Cerebellar nuclear complex (tissue), 1 donor: ENCODE measurements at regions not wholly inside any gene's neighbourhood (a gene's known extent, or its start where the extent isn't known, plus 50 kb on each side); places are given as distances from the start of the nearest gene placed in this dataset.

Source experiments
- DNase-seq, 2 experiments: peaks; one replicate each; lab custom pipeline; 2025; lab: John Stamatoyannopoulos, UW

DNA sequence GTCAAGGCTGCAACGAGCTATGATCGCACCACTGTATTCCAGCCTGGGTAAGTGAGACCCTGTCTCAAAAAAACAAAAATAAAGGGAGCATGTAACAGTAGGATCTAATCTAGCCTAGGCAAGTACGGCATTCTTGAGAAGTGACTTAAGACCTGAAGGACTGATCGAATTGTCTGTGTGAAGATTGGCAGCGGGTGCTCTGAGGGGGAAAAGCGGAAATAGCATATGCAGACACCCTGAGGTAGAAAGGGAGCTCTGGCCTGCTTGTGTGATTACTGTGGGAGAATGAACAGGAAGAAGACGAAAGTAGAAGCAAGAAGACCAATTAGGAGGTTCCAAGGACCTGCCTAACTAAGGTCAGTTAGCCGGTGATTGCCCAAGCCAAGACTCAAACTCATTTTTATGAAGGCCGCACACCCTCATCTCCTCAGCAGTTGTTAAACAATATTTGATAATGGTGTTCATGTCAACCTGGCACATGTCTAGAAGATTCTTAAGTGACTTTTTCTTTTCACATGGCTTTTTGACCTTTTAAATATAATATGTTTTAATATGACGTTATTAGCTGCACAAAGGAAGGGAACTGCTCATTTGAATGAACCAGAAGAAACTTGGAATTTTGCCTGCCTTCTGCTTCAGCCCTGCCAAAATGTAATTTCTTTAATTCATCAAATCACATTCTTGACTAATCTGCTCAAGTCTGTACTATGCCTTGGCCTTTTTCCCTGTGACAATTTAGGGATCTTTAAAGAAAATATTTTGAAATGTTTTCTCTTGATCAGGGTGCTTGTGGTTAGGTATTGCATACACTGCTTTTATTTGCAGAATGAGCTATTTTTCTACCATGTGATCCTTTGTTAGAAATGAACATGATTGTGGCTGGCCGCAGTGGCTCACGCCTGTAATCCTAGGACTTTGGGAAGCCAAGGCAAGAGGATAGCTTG is 289.2 kb upstream of the DMRT1 start:
- DNase-seq: no peak

DNA sequence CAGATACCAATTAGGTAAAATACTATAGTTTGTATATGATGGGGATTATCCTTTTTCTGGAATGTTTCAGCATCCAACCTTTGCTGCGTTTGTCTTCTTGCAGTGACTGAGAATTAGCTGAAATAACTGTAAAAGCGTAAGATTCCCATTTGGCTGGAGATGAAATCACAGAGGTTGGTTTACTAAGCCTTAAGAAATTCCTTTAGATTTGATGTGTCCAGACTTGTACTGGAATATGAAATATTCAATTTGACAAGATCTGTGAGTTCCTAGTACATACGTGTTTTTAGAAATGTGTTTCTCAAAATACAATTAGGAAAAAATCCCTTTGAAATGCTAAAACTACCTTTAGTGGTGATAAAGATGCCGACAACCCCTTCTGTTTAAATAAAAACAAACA is 286.0 kb upstream of the DMRT1 start:
- DNase-seq: no peak

GRCh38 chr9:556199-556598 is 285.3 kb upstream of the DMRT1 start:
- no peak for DNase-seq

DNA sequence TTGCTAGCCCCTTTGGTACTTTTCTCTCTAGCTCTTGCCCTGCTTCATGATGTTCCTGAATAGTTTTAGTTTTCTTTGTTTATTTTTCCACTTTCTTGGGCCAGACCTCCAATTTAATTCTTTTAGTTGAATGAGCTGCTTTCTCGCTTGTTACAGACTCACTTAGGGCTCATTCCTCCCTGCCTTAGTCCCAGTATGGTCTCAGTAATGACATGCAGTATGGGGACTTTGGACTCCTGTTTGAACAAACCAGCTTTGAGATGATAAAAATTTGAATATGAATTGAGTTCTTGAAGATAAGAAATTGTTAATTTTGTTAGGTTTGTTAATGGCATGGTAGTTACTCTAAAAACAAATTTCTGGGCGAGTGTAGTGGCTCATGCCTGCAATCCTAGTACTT is 284.8 kb upstream of the DMRT1 start:
- DNase-seq: no peak

DNA sequence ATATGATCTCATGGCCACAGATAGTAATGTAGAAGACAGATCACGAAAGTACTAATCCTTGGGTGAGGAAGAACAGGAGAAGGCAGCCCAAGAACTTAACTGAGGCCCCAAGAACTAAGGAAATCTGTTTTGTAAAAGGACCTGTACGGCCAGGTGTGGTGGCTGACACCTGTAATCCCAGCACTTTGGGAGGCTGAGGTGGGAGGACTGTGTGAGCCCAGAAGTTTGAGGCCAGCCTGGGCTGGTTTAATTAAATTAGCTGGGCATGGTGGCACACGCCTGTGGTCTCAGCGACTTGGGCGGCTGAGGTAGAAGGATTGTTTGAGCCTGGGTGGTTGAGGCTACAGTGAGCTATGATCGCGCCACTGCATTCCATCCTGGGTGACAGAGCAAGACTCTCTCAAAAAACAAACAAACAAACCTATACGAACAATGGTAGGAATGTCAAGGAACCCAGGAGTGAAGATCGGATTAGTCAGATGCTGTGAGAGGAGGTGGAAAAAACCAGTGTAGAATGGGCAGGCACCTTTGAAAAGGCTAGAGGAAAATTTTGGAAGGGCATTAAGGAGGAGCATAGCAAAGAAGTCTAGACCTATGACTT is 283.8 kb upstream of the DMRT1 start:
- DNase-seq: no peak

DNA sequence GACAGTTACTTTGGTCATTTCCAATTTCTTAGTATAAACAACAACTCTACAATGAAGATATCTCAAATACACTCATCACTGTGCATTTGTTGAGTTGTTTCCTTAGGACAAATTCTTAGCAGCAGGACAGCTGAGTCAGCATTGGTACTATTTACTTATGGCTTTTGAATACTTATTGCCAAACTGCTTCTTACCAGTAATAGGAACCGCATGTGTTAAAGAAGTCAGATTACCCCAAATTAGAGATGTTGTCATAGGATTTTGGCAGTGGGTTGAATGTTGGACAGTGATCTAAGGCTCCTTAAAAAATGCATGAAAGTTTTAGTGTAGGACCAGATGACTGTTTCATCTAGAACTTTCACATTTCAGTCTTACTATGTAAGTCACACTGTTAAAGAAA is 280.1 kb upstream of the DMRT1 start:
- DNase-seq: no peak

DNA sequence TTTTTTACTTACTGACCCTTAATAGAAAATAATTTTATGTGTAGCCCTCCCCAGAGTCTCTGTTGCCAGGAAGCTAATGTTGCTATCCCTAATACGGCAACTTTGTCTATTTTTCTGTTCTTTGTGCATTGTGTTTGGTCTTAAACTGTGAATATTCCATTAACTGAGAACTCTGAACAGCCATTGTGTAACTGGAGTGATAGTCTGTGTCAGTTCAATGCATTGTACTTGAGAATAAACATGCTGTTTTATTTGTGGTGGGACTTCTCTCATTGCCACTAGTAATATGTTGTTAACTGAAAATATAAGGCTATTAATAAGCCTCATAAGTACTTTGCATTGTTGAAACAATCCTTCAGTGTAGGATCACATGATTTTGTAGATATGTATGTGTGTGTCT is 278.3 kb upstream of the DMRT1 start:
- no peak for DNase-seq

DNA sequence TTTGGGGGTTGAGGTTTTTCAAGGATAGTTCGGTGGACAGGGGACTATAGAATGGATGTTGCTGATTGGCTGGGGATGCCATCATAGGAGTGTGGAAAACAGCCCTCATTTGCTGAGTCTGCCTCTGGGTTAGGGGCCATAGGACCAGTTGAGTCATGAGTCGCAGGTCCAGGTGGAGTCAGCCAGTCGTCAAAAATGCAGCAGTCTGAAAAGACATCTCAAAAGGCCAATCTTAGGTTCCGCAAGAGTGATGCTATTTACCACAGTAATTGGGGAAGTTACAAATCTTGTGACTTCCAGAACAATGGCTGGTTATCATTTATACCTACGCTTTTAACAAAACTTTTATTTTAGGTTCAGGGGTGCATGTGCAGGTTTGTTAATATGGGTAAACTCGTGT is 276.0 kb upstream of the DMRT1 start:
- DNase-seq: no peak

DNA sequence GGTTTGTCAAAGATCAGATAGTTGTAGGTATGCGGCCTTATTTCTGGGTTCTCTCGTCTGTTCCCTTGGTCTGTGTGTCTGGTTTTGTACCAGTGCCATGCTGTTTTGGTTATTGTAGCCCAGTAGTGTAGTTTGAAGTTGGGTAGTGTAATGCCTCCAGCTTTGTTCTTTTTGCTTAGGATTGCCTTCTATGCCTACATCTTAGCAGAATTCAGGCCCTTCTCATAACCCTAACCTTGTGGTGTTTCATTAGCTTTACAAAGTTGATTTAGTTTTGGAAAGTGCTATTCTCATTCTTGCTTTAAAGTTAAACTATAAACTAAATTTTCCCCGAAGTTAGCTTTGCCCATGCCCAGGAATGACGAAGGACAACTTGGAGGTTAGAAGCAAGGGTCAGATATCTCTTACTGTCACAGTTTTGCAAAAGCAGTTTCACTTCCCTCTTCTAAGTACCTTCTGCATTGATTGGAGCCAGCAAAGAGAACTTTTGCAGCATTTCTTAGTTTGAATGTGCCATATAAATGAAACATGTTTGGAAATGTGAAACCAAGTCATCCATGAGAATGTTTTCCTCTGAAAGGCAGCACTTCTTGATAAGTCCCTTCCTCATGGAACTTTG is 274.3 kb upstream of the DMRT1 start:
- no peak for DNase-seq

GRCh38 chr9:567747-568305 is 273.7 kb upstream of the DMRT1 start:
- no peak for DNase-seq

GRCh38 chr9:569296-569695 is 272.2 kb upstream of the DMRT1 start:
- DNase-seq: no peak

DNA sequence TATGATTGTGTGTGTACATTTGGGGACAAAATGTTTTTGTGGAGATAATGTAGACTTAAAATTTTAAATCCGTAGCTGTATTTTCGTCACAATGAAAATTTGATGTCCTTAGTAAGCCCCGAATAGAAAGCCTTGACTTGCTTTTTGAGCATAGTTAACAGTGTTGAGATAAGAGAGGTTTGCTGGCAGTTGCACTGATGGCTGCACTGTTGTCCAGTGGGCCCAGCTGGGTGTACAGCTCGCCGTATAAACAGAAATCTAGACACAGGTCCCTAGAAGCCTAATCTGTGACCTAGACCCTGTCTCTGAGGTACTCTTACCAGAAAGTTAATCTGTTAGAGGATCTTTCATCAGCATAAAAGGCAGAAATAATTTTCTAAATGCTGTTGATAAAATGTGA is 271.3 kb upstream of the DMRT1 start:
- no peak for DNase-seq

GRCh38 chr9:571066-571465 is 270.4 kb upstream of the DMRT1 start:
- DNase-seq: no peak

- DNase-seq: no peak
These were observed 269.8 kb upstream of the DMRT1 start for GRCh38 chr9:571741-572140.

DNA sequence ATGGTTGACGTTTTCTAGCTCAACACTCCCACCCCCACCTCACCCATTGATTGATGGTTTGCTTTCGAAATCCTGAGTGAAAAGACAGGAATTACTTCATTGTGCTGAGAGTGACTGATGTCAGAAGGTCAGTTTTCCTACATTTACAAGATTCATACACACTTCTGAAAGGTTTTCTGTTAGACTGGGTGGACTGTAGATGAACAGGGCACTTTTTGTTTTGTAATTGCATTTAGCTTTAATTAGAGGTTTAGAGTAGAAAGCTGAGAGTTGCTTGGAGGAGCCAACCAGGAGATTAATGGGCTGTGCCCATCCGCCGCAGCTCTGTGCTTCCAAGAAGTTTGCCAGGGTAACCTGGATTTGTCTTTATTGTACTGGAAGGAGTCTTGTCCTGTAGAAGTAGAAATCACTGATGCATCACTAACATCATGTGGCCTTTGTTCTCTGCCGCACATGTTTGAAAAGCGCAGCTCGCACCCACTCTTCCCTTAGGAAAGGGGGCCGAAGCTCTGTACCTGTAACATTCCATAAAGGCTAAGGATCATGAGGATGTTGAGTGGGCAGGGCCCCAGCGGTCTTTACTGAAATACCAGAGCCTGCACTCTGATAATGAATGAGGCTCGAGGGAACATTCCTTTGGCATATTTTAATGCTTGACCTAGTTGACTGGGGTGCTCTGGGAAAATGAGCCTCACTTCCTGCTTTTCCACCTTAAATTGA is 267.6 kb upstream of the DMRT1 start:
- DNase-seq: no peak

- DNase-seq: no peak
These were observed 266.4 kb upstream of the DMRT1 start for GRCh38 chr9:575139-575538.

GRCh38 chr9:580652-581342 is 260.7 kb upstream of the DMRT1 start:
- DNase-seq: no peak

DNA sequence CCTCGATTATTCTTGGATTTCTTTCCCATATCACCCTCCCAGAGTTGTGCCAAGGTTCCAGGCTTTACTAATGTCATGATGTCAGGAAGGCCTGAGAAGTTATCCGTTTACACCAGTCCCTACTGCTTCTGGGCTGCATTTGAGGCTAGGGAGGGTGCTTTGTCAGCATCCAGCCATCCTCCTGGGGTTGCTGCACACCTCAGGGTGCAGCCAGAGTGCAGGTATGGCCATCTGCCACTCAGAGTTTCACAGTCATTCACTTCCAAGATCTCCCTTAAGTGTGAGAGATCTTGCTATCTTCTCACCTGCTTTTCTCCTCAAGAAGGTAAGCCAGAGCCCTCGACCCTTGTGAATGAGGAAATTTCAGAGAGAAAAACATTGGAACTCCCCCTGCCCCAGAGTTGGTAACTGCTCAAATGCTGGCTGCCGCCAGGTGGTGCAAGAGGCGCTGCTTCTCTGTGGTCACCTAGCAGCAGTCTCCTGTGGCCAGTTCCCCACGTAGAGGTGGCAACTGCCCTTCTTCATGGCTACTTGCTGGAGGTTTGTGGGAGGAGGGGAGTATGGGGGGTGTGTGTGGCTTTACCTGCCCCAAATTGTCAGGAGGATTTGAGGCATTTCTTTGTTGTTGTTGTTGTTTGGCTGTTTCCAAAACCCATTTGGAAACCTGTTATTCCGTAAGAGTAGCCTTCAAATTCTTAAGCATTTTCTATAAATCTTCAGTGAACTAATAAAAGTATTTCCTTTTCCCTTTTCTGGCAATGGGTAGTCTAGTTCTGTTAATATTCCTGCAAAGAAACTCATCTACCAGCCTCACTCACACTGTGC is 259.6 kb upstream of the DMRT1 start:
- no peak for DNase-seq

GRCh38 chr9:582775-583174 is 258.7 kb upstream of the DMRT1 start:
- DNase-seq: no peak

GRCh38 chr9:587527-587926 is 254.0 kb upstream of the DMRT1 start:
- no peak for DNase-seq

DNA sequence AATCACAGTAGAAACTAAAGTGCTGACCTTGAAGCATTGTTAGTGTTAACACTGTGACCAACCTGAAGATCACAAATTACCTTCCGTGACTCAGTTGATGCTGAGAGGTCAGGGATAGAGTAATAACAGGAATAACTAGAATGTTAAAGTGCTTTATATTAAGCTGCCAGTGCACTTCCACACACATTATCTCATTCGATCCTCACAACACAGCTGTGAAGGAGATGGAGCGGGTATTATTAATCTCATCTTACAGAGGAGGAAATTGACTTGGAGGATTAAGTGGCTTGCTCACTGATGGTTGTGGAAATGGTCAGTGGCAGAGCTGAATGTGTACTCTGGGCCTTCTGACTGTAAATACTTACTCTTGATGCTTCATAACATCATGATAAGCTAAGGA is 252.5 kb upstream of the DMRT1 start:
- DNase-seq: no peak
